SK-N-MC (cell line): ENCODE measurements at regions not wholly inside any gene's neighbourhood (a gene's known extent, or its start where the extent isn't known, plus 50 kb on each side); places are given as distances from the start of the nearest gene placed in this dataset.

Experiments
- DNase-seq: peaks from one replicate; pipeline ENCODE4 v3.0.0-alpha.2; 2011; ENCODE audit warnings: low read depth, low spot score
- H3K27ac ChIP-seq: fragments of 200-600 bp; sonication (generic); 2 replicates; pipeline ENCODE4 v1.5.1; 2016; ENCODE audit warnings: mixed run types
- H3K36me3 ChIP-seq: fragments of 200-600 bp; sonication (generic); 2 replicates; pipeline ENCODE4 v1.6.1; 2017; ENCODE audit warnings: antibody characterized with exemption, low read length, mixed read lengths; ENCODE audit not compliant: insufficient read depth
- H3K4me3 ChIP-seq: fragments of 200-600 bp; sonication (generic); 2 replicates; pipeline ENCODE4 v1.5.1; 2016
- H3K9ac ChIP-seq: fragments of 200-600 bp; sonication (generic); 2 replicates; pipeline ENCODE4 v1.8.0; 2017; ENCODE audit warnings: mixed run types, mixed read lengths; ENCODE audit not compliant: insufficient read length
- H3K9me3 ChIP-seq: fragments of 200-600 bp; sonication (generic); 2 replicates; pipeline ENCODE4 v1.6.1; 2017; ENCODE audit warnings: low read depth, mild to moderate bottlenecking, antibody characterized with exemption, low read length, moderate library complexity, mixed read lengths
- EZH2 ChIP-seq: fragments of 200-600 bp; sonication (generic); IDR thresholded peaks from one replicate; pipeline ENCODE4 v1.6.1; 2017; ENCODE audit warnings: antibody characterized with exemption
- FOXP2 ChIP-seq: optimal IDR thresholded peaks from 2 replicates; pipeline ENCODE3; 2011; ENCODE audit warnings: mild to moderate bottlenecking, moderate library complexity; ENCODE audit not compliant: insufficient read depth; ENCODE audit errors: extremely low read length, control extremely low read depth
- POLR2AphosphoS5 ChIP-seq: IDR thresholded peaks from 2 replicates; pipeline ENCODE4 v1.6.1; 2012; ENCODE audit warnings: mild to moderate bottlenecking, low read depth, low read length, borderline replicate concordance

DNA sequence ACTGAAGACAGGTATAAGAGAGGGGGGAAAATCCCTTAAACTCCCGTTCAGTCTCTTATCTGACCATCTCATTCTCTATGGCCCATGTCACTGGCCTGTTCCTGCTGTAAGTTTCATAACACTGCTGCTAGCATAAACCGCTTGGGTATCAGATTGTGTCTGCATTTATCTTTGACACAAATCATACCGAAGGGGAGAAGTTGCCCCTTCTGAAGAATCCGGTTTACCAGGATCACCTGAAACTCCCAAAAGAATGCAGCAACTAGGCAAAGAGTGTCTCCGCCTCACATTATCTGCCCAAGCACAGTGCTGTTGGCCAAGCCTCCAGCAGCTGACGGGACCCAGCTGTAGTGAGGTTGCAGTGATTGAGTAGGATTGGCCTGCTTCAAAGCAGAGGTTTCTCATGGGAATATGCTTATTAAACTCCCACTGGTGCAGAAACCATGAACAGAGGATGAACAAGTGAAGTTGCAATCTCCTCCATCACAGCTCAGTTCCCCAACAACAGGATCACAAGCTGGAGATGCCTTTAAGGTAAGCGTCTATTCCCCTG is 71.3 kb upstream of the PUDP start:
- no peak overlapping the region for H3K9ac ChIP-seq

DNA sequence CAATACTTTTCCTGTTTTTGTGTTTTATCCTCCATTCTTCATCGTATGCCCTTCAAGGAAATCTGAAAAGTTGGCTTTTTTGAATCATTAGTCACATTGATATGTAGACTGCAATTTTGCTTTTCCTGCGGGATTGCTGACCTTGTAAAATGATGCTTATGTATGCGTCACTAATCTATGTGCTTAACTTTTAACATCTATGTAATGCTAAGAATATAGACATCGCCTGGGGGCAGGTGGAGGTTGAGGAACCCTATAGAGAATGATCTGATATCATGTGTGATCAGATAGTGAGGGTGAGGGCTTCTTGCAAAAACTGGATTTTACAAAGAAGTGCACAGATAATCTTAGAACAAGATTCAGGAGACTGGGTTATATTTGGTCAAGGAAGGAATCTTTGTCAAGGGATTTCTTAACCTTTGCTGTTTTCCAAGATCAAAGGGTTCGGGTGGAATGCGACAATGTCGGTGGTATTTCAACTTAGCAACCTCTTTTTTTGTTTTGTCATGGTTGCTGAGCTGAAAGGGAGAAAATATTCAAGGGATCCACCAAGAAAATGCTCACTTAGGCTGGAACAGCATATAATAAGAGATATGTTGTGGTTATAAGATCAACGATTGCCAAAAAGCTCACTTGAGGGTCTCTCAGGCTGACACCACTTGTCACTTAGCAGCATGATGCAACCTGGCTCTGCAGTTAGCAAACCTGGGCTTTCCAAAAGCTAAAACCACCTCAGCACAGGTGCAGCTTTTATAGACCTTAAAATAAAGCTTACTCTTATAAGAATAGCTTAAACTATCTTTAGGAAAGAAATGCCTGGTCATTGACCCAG is 70.6 kb upstream of the PUDP start:
- TF ChIP-seq FOXP2 (no peak), EZH2 (no peak), POLR2AphosphoS5 (no peak)
- H3K4me3 ChIP-seq: peak overlapping the region; percentile 42; the same call in 1 of the 2 replicates
- DNase-seq: peak; percentile 75
- H3K9me3 ChIP-seq: no peaks in the 10 kb centered on the region
- no peak overlapping the region for H3K9ac ChIP-seq
- no peaks in the 10 kb centered on the region for H3K36me3 ChIP-seq
- H3K27ac ChIP-seq: no peak overlapping the region

More for the DNA sequence above, 71.3 kb upstream of the PUDP start:
- no peak for TF ChIP-seq POLR2AphosphoS5
- TF ChIP-seq FOXP2: no peak
- TF ChIP-seq EZH2: no peak
- DNase-seq: no peak
- Histone ChIP-seq H3K9me3 (no peaks in the 10 kb centered on the region), H3K27ac (no peak overlapping the region), H3K4me3 (no peak overlapping the region), H3K36me3 (no peaks in the 10 kb centered on the region)

DNA sequence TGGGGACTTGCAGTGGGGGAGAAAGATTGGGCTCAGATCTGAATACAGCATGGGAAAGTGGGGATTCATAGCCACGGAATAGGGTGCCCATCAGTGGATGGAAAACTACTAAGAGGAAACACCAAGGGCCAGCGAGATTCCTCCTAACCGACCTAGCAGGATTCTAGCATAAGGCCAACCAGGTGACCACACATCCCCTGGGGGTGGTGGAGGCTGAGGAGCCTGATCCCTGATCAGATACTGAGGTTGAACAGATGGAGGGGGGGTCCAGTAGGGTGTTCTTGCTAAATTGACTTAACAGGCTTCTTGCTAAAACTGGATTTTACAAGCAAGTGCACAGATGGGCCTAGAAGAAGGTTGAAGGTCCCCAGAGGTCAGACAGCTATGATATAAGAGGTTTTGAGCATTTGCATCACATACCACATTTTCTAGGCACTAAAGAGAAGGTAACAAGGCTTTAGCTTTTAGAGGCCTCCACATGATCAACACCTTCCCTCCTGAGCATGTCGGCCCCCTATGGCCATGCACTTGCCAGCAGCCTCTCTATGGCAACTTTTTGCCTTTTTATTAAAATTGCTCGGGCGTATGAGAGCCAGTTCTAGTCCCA is 69.1 kb upstream of the PUDP start:
- Histone ChIP-seq H3K9me3 (no peaks in the 10 kb centered on the region), H3K9ac (no peak overlapping the region), H3K36me3 (no peaks in the 10 kb centered on the region), H3K4me3 (no peak overlapping the region), H3K27ac (no peak overlapping the region)
- no peak for DNase-seq
- TF ChIP-seq POLR2AphosphoS5: no peak
- no peak for TF ChIP-seq EZH2
- TF ChIP-seq FOXP2: no peak

DNA sequence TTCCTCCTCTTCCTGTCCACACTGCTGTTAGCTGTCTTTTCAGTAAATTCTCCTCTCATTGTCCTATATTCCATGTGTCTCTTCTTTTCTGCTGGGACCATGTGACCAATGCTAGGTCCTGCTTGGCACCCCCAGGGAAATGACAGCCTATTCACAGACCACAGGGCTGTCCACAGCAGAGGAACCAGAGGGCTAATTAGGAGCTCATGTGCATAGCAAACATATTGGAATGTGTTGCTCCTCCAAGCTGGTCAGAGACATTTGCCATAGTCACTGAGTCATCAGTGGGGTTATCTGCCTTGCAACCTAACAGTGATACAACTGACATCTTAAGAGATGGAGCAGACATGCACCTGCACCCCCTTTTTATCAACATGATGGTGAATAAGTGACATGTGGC is 67.9 kb upstream of the PUDP start:
- Histone ChIP-seq H3K9ac (no peak overlapping the region), H3K27ac (no peak overlapping the region), H3K9me3 (no peaks in the 10 kb centered on the region), H3K4me3 (no peak overlapping the region), H3K36me3 (no peaks in the 10 kb centered on the region)
- DNase-seq: no peak
- TF ChIP-seq FOXP2 (no peak), EZH2 (no peak), POLR2AphosphoS5 (no peak)

DNA sequence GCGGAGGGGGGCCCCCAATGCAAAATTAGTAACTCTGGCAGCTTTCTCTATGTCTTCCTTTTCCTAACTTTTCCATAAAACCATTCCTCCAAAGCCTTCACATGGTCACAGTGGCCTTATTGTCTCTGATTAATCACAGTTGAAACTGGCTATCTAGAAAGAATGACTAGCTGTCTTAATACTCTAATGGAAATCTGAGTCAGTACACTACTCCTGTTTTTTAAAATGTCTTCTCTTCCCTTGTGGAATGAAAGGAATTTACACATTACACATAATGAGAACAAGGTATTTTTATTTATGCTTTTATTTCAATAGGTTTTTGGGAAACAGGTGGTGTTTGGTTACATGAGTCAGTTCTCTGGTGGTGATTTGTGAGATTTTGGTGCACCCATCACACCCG is 66.3 kb upstream of the PUDP start:
- H3K9me3 ChIP-seq: no peaks in the 10 kb centered on the region
- H3K9ac ChIP-seq: no peak overlapping the region
- DNase-seq: no peak
- TF ChIP-seq POLR2AphosphoS5 (no peak), EZH2 (no peak), FOXP2 (no peak)
- H3K27ac ChIP-seq: no peak overlapping the region
- H3K36me3 ChIP-seq: no peaks in the 10 kb centered on the region
- no peak overlapping the region for H3K4me3 ChIP-seq

DNA sequence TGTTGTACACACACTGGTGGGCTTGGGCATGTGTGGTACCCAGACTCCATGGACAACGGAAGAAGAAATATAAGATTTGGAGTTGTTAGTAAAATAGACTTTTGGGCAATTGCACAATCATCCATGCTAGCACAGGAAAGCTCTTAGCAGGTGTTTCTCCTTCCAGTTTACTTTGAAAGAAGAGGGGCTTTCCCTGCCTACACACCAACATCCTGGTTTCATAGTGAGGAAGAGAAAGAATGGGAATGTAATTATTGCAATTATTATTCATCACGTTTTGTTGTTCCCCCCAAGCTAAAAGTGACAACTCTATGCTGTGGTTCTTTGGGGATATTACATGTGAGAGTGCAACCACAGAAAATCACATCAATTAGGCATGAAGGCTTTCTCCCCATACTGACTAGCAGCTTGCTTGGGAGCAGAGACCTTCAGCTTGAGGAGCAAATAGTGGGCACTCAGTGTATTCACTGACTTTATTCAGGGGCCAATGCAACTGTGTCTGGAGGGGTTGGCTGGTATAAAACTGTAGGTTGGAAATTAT is 57.2 kb upstream of the PUDP start:
- TF ChIP-seq POLR2AphosphoS5 (no peak), FOXP2 (no peak), EZH2 (no peak)
- Histone ChIP-seq H3K36me3 (no peaks in the 10 kb centered on the region), H3K9ac (no peak overlapping the region), H3K4me3 (no peak overlapping the region), H3K27ac (no peak overlapping the region), H3K9me3 (no peaks in the 10 kb centered on the region)
- no peak for DNase-seq

DNA sequence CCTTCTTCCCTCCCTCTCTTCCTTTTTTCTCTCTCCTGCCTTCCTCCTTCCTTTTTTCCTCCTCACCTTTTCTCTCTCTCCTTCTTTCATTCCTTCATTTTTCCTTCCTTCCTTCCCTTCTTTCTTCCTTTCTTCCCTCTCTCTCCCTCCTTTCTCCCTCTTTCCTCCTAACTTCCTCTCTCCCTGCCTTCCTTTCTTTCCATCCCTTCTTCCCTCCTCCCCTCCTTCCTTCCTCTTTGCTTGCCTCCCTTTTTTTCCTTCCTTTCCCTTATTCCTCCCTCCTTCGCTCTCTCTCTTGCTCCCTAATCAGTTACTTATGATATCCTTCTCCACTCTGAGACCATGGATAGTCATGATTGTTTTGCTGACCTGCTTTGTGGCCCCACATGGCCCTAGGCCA is 56.7 kb upstream of the PUDP start:
- H3K4me3 ChIP-seq: no peak overlapping the region
- H3K9me3 ChIP-seq: no peaks in the 10 kb centered on the region
- H3K27ac ChIP-seq: no peak overlapping the region
- TF ChIP-seq POLR2AphosphoS5 (no peak), FOXP2 (no peak), EZH2 (no peak)
- no peaks in the 10 kb centered on the region for H3K36me3 ChIP-seq
- DNase-seq: no peak
- H3K9ac ChIP-seq: no peak overlapping the region

DNA sequence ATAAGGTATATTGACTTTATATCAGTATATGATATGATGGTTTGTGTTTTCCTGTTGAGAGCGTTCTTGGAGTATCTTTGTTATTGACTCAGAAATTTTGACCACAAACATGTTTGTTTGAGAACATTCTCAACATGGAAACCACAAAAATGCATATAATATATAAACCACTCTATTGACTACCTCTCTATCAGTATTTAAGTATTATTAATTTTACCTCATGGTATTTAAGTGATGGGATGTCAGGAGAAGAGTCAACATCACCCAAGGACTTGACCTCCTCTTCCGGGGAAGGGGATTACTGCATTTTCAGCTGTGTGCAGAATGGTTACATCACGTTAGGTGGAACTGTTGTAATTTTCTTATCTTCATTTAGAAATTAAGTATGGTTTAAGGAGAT is 54.3 kb upstream of the PUDP start:
- no peak for DNase-seq
- H3K36me3 ChIP-seq: no peaks in the 10 kb centered on the region
- no peak for TF ChIP-seq POLR2AphosphoS5
- TF ChIP-seq FOXP2: no peak
- no peak for TF ChIP-seq EZH2
- no peaks in the 10 kb centered on the region for H3K9me3 ChIP-seq
- no peak overlapping the region for H3K27ac ChIP-seq
- H3K4me3 ChIP-seq: no peak overlapping the region
- H3K9ac ChIP-seq: no peak overlapping the region

DNA sequence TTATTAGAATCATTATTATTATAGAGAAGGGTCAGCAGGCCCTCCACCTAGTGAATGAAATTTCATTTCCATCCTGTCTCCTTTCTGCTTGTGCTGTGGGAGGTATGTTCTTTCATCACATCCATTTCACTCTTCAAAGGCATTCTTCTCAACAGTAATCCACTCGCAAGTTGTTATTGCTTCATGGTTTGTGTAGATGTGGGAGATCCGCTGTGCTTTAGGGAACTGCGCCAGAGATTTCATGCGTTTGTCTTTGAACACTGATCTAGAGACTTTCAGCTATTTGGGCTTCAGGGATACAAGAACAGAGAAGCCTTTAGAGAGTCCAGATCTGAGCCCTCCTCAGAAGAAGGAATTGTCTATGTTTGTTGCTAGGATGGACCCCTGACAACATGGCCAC is 53.5 kb upstream of the PUDP start:
- TF ChIP-seq POLR2AphosphoS5 (no peak), EZH2 (no peak), FOXP2 (no peak)
- Histone ChIP-seq H3K36me3 (no peaks in the 10 kb centered on the region), H3K27ac (no peak overlapping the region), H3K9ac (no peak overlapping the region), H3K9me3 (no peaks in the 10 kb centered on the region), H3K4me3 (no peak overlapping the region)
- no peak for DNase-seq
